ENCODE measurements at regions not wholly inside any gene's neighbourhood (a gene's known extent, or its start where the extent isn't known, plus 50 kb on each side); places are given as distances from the start of the nearest gene placed in this dataset.

GRCh38 chr7:88391247-88391646, 84.6 kb upstream of the STEAP4 start:
- no peaks in the 10 kb centered on the region for H3F3A ChIP-seq (ENCODE audit: insufficient read depth)
- TF ChIP-seq EZH2phosphoT487 (IDR thresholded peaks at IDR 0.05; ENCODE audit: insufficient read depth, low read depth) = no peak
- TF ChIP-seq EZH2 (IDR thresholded peaks at IDR 0.05; ENCODE audit: insufficient read depth, poor library complexity, severe bottlenecking) = no peak
- in situ Hi-C loops (cut with MboI) = no loop called here
- H2AFZ ChIP-seq = no peak overlapping the region
- no peaks in the 10 kb centered on the region for H3K79me2 ChIP-seq (ENCODE audit: insufficient read depth)
- no peak overlapping the region for H3K9ac ChIP-seq
- no peaks in the 10 kb centered on the region for H3K36me3 ChIP-seq (ENCODE audit: low read depth)
- no peak overlapping the region for H3K27ac ChIP-seq
- no peaks in the 10 kb centered on the region for H3K9me2 ChIP-seq (ENCODE audit: insufficient read depth)
- no peaks in the 10 kb centered on the region for H3K9me3 ChIP-seq (ENCODE audit: low read depth)
- no peak for DNase-seq
- H3K27me3 ChIP-seq (replicated peaks; ENCODE audit: insufficient read depth) = no peaks in the 10 kb centered on the region; the same call in 1 of the 2 replicates
- no peak overlapping the region for H3K4me2 ChIP-seq (ENCODE audit: unreplicated experiment)
- H4K20me1 ChIP-seq (ENCODE audit: insufficient read depth) = no peaks in the 10 kb centered on the region
- H3K4me3 ChIP-seq = no peak overlapping the region
- H3K4me1 ChIP-seq (ENCODE audit: insufficient read depth) = no peaks in the 10 kb centered on the region

DNA sequence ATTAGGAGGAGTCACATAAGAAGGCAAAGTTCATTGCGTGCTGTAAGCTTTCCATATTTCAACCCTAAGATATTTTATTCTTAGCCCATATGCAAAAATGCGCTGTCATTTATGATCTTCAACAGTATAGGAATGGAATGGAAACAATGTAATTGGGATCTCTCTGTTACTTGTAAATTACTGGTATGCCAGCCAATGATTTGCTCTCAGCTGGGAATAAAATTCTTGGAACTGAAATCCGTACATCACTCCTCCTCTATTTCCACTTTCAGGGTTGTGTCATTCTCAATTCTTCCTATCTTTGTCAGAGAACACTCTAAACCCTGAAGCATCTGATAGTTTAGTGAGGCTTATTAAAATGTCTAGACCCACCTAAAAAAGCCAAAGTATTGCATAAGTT, 80.7 kb upstream of the STEAP4 start:
- Histone ChIP-seq H2AFZ (no peak overlapping the region), H3K79me2 (ENCODE audit: insufficient read depth) (no peaks in the 10 kb centered on the region), H3K9ac (no peak overlapping the region), H3K9me3 (ENCODE audit: low read depth) (no peaks in the 10 kb centered on the region), H4K20me1 (ENCODE audit: insufficient read depth) (no peaks in the 10 kb centered on the region), H3K9me2 (ENCODE audit: insufficient read depth) (no peaks in the 10 kb centered on the region), H3K36me3 (ENCODE audit: low read depth) (no peaks in the 10 kb centered on the region), H3F3A (ENCODE audit: insufficient read depth) (no peaks in the 10 kb centered on the region), H3K27ac (no peak overlapping the region), H3K27me3 (replicated peaks; ENCODE audit: insufficient read depth) (no peaks in the 10 kb centered on the region; the same call in 1 of the 2 replicates), H3K4me2 (ENCODE audit: unreplicated experiment) (no peak overlapping the region), H3K4me3 (no peak overlapping the region), H3K4me1 (ENCODE audit: insufficient read depth) (no peaks in the 10 kb centered on the region)
- TF ChIP-seq EZH2phosphoT487 (IDR thresholded peaks at IDR 0.05; ENCODE audit: insufficient read depth, low read depth) = no peak
- TF ChIP-seq EZH2 (IDR thresholded peaks at IDR 0.05; ENCODE audit: insufficient read depth, poor library complexity, severe bottlenecking) = no peak
- 30 to 31% methylated on average over 3 of the region's 3 CpGs for WGBS, 2 experiments (ENCODE audit: low coverage in 1 of 2, low lambda C conversion rate in 2 of 2, missing lambda C conversion rate in 2 of 2)
- in situ Hi-C loops (cut with MboI) = no loop called here
- DNase-seq = no peak

- H3K9ac ChIP-seq = no peak overlapping the region
- 11 to 12% methylated on average over 3 of the region's 3 CpGs for WGBS, 2 experiments (ENCODE audit: low coverage in 1 of 2, low lambda C conversion rate in 2 of 2, missing lambda C conversion rate in 2 of 2)
- no peaks in the 10 kb centered on the region for H3K4me1 ChIP-seq (ENCODE audit: insufficient read depth)
- DNase-seq = no peak
- TF ChIP-seq EZH2 (IDR thresholded peaks at IDR 0.05; ENCODE audit: insufficient read depth, poor library complexity, severe bottlenecking) = no peak
- no peak for TF ChIP-seq EZH2phosphoT487 (IDR thresholded peaks at IDR 0.05; ENCODE audit: insufficient read depth, low read depth)
- H3K9me3 ChIP-seq (ENCODE audit: low read depth) = no peaks in the 10 kb centered on the region
- no peak overlapping the region for H2AFZ ChIP-seq
- no peaks in the 10 kb centered on the region; the same call in 1 of the 2 replicates for H3K27me3 ChIP-seq (replicated peaks; ENCODE audit: insufficient read depth)
- H3F3A ChIP-seq (ENCODE audit: insufficient read depth) = no peaks in the 10 kb centered on the region
- H3K4me3 ChIP-seq = no peak overlapping the region
- no peaks in the 10 kb centered on the region for H3K79me2 ChIP-seq (ENCODE audit: insufficient read depth)
- H3K9me2 ChIP-seq (ENCODE audit: insufficient read depth) = no peaks in the 10 kb centered on the region
- H3K4me2 ChIP-seq (ENCODE audit: unreplicated experiment) = no peak overlapping the region
- H3K36me3 ChIP-seq (ENCODE audit: low read depth) = no peaks in the 10 kb centered on the region
- in situ Hi-C loops (cut with MboI) = no loop called here
- no peaks in the 10 kb centered on the region for H4K20me1 ChIP-seq (ENCODE audit: insufficient read depth)
- H3K27ac ChIP-seq = no peak overlapping the region
Measured at GRCh38 chr7:88386665-88387156, 80.0 kb upstream of the STEAP4 start.

DNA sequence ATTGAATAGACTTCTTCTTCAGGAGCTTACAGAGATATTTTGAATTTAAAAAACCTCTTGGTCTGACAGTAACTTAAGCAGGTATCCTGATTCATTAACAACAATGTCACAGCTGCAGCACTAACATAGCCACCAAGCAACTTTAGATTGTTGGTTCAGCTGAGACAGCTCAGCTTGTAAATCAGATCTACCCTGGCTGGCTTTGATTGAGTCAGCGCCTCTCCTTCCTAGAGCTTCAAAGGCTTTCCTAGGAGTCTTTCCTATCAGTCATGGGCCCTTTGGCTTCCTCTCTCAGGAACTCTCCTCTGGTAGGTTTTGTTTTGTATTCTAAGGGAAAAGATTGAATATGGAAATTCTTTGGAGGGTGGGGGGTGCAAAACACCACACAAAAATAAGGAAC, 70.7 kb upstream of the STEAP4 start:
- H3K9me3 ChIP-seq (ENCODE audit: low read depth) = no peaks in the 10 kb centered on the region
- H3K4me1 ChIP-seq (ENCODE audit: insufficient read depth) = no peaks in the 10 kb centered on the region
- no peak overlapping the region for H3K27ac ChIP-seq
- H3K9ac ChIP-seq = no peak overlapping the region
- no peaks in the 10 kb centered on the region for H3K9me2 ChIP-seq (ENCODE audit: insufficient read depth)
- WGBS, 2 experiments (ENCODE audit: low coverage in 1 of 2, low lambda C conversion rate in 2 of 2, missing lambda C conversion rate in 2 of 2) = 0 to 13% methylated on average over 1 of the region's 1 CpG
- no peaks in the 10 kb centered on the region for H4K20me1 ChIP-seq (ENCODE audit: insufficient read depth)
- H3F3A ChIP-seq (ENCODE audit: insufficient read depth) = no peaks in the 10 kb centered on the region
- DNase-seq = no peak
- H3K4me3 ChIP-seq = no peak overlapping the region
- H3K4me2 ChIP-seq (ENCODE audit: unreplicated experiment) = no peak overlapping the region
- in situ Hi-C loops (cut with MboI) = no loop called here
- H2AFZ ChIP-seq = no peak overlapping the region
- H3K27me3 ChIP-seq (replicated peaks; ENCODE audit: insufficient read depth) = no peaks in the 10 kb centered on the region
- H3K36me3 ChIP-seq (ENCODE audit: low read depth) = no peaks in the 10 kb centered on the region
- no peaks in the 10 kb centered on the region for H3K79me2 ChIP-seq (ENCODE audit: insufficient read depth)
- TF ChIP-seq EZH2 (IDR thresholded peaks at IDR 0.05; ENCODE audit: insufficient read depth, poor library complexity, severe bottlenecking) (no peak), EZH2phosphoT487 (IDR thresholded peaks at IDR 0.05; ENCODE audit: insufficient read depth, low read depth) (no peak)

DNA sequence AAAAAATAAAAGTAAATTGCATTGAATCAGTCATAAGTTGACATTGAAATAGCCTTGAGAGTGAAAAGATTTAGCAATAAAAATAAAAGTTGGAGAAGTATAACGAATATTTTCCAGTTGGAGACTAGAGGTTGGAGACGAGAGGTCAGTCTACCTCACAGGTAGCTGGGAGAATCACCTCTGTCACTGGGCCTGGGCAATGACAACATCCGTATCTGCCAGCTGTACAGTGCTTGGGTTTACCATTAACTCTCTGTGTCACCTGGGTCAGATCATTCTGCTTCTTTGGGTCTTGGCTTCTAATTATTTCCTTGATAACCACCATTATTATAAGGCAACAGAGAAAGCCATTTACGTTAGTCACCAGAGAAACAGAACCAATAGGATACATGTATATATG, 62.0 kb upstream of the STEAP4 start:
- no peak for TF ChIP-seq EZH2 (IDR thresholded peaks at IDR 0.05; ENCODE audit: insufficient read depth, poor library complexity, severe bottlenecking)
- no peak for TF ChIP-seq EZH2phosphoT487 (IDR thresholded peaks at IDR 0.05; ENCODE audit: insufficient read depth, low read depth)
- no peak for DNase-seq
- in situ Hi-C loops (cut with MboI) = no loop called here

More for the DNA sequence above, 62.0 kb upstream of the STEAP4 start:
- H3K79me2 ChIP-seq (ENCODE audit: insufficient read depth) = no peaks in the 10 kb centered on the region
- no peaks in the 10 kb centered on the region for H3K9me3 ChIP-seq (ENCODE audit: low read depth)
- no peak overlapping the region for H3K9ac ChIP-seq
- H3K4me1 ChIP-seq (ENCODE audit: insufficient read depth) = no peaks in the 10 kb centered on the region
- H3K36me3 ChIP-seq (ENCODE audit: low read depth) = no peaks in the 10 kb centered on the region
- 31 to 40% methylated on average over 4 of the region's 4 CpGs for WGBS, 2 experiments (ENCODE audit: low coverage in 1 of 2, low lambda C conversion rate in 2 of 2, missing lambda C conversion rate in 2 of 2)
- H3K27me3 ChIP-seq (replicated peaks; ENCODE audit: insufficient read depth) = no peaks in the 10 kb centered on the region
- no peak overlapping the region for H2AFZ ChIP-seq
- H4K20me1 ChIP-seq (ENCODE audit: insufficient read depth) = no peaks in the 10 kb centered on the region
- H3F3A ChIP-seq (ENCODE audit: insufficient read depth) = no peaks in the 10 kb centered on the region
- no peak overlapping the region for H3K27ac ChIP-seq
- no peak overlapping the region for H3K4me2 ChIP-seq (ENCODE audit: unreplicated experiment)
- H3K4me3 ChIP-seq = no peak overlapping the region
- no peaks in the 10 kb centered on the region for H3K9me2 ChIP-seq (ENCODE audit: insufficient read depth)

Measured in GM23248 (cell line).